Gastroesophageal sphincter (tissue), 3 donors: ENCODE measurements at regions not wholly inside any gene's neighbourhood (a gene's known extent, or its start where the extent isn't known, plus 50 kb on each side); places are given as distances from the start of the nearest gene placed in this dataset.

ENCODE experiments used
- CTCF ChIP-seq, 4 experiments: fragments of 200-600 bp in 2 of 4; fragments of 450-650 bp in 2 of 4; sonication (generic) in 1 of 4; IDR thresholded peaks; one replicate each; pipeline ENCODE4 v1.5.1; 2017 to 2019; ENCODE audit warnings: antibody characterized with exemption in 4 of 4, mild to moderate bottlenecking in 2 of 4, moderate library complexity in 2 of 4
- EP300 ChIP-seq: sonication (generic); formaldehyde crosslinking; IDR thresholded peaks from one replicate; pipeline ENCODE4 v1.6.1; 2017; ENCODE audit warnings: antibody characterized with exemption, mild to moderate bottlenecking
- POLR2A ChIP-seq, 2 donors: fragments of 450-650 bp; IDR thresholded peaks; one replicate each; pipeline ENCODE4 v1.6.1; 2017; ENCODE audit warnings: antibody characterized with exemption in 2 of 2, mild to moderate bottlenecking in 2 of 2, moderate library complexity in 1 of 2

GRCh38 chr9:129237164-129237611 lies 59.1 kb upstream of the IER5L start:
- TF ChIP-seq CTCF (IDR thresholded peaks at IDR 0.05): no peak
- TF ChIP-seq POLR2A (IDR thresholded peaks at IDR 0.05): no peak
- no peak for TF ChIP-seq EP300
